ENCODE measurements at regions not wholly inside any gene's neighbourhood (a gene's known extent, or its start where the extent isn't known, plus 50 kb on each side); places are given as distances from the start of the nearest gene placed in this dataset.

GRCh38 chr10:78360284-78360683, 326.6 kb downstream of the RPS24 start:
- H3K9me3 ChIP-seq (ENCODE audit: control extremely low read depth in 1 of 3, control insufficient read depth in 2 of 3, insufficient read depth in 1 of 3, low read length in 2 of 3): no peaks in the 10 kb centered on the region
- H2AFZ ChIP-seq (ENCODE audit: insufficient read depth, low read depth, low read length, poor library complexity, severe bottlenecking): no peak overlapping the region
- H3K4me2 ChIP-seq (replicated peaks; ENCODE audit: low read depth, low read length, poor library complexity, severe bottlenecking): no peak overlapping the region
- Mint-ChIP-seq H3K4me3 (no peak overlapping the region), H3K27me3 (peaks cover 13% of the 10 kb centered on the region), H3K27ac (no peak overlapping the region), H3K9me3 (ENCODE audit: insufficient read depth) (no peaks in the 10 kb centered on the region), H3K4me1 (no peaks in the 10 kb centered on the region)
- no peak for ATAC-seq (ENCODE audit: low read depth)
- intact Hi-C loops (cut with micrococcal nuclease): no loop called here
- H3K27ac ChIP-seq (ENCODE audit: low read length in 2 of 2): no peak overlapping the region
- H3K36me3 ChIP-seq (replicated peaks in 1 of 2; ENCODE audit: control extremely low read depth in 1 of 2, control insufficient read depth in 1 of 2, extremely low read depth in 1 of 2, insufficient read depth in 2 of 2, low read length in 1 of 2): no peaks in the 10 kb centered on the region
- no peak for DNase-seq
- ChIA-PET POLR2A (no interaction called here), CTCF (no interaction called here)
- no peaks in the 10 kb centered on the region for H3K4me1 ChIP-seq (ENCODE audit: control insufficient read depth in 2 of 2, insufficient read depth in 2 of 2, low read length in 2 of 2)
- H3K4me3 ChIP-seq (ENCODE audit: control extremely low read depth in 1 of 5, extremely low read depth in 1 of 5, insufficient read depth in 1 of 5, low read depth in 2 of 5, low read length in 4 of 5): no peak overlapping the region
- no peak for TF ChIP-seq CTCF (IDR thresholded peaks at IDR 0.05)
- TF ChIP-seq EZH2 (IDR thresholded peaks at IDR 0.05; ENCODE audit: borderline replicate concordance, insufficient read depth, low read depth, low read length, poor library complexity, severe bottlenecking): no peak
- 89% methylated on average over 6 of the region's 6 CpGs for WGBS (ENCODE audit: insufficient coverage)
- H4K20me1 ChIP-seq (ENCODE audit: control insufficient read depth, insufficient read depth, low read length, poor library complexity, severe bottlenecking): no peaks in the 10 kb centered on the region
- H3K27me3 ChIP-seq (replicated peaks in 1 of 4; ENCODE audit: control extremely low read depth in 1 of 4, control insufficient read depth in 3 of 4, insufficient read depth in 4 of 4, low read length in 3 of 4): no peaks in the 10 kb centered on the region
- H3K9ac ChIP-seq (ENCODE audit: low read length): no peak overlapping the region
- H3K79me2 ChIP-seq (ENCODE audit: control insufficient read depth, insufficient read depth, low read length): no peaks in the 10 kb centered on the region

GRCh38 chr10:78361031-78361430, 327.4 kb downstream of the RPS24 start:
- Mint-ChIP-seq H3K27ac (no peak overlapping the region), H3K4me3 (no peak overlapping the region), H3K9me3 (ENCODE audit: insufficient read depth) (no peaks in the 10 kb centered on the region), H3K27me3 (peaks cover 13% of the 10 kb centered on the region), H3K4me1 (no peaks in the 10 kb centered on the region)
- DNase-seq: no peak
- WGBS (ENCODE audit: insufficient coverage): 80% methylated on average over 1 of the region's 3 CpGs
- H4K20me1 ChIP-seq (ENCODE audit: control insufficient read depth, insufficient read depth, low read length, poor library complexity, severe bottlenecking): no peaks in the 10 kb centered on the region
- no peak overlapping the region for H3K9ac ChIP-seq (ENCODE audit: low read length)
- no peak for ATAC-seq (ENCODE audit: low read depth)
- no peaks in the 10 kb centered on the region for H3K27me3 ChIP-seq (replicated peaks in 1 of 4; ENCODE audit: control extremely low read depth in 1 of 4, control insufficient read depth in 3 of 4, insufficient read depth in 4 of 4, low read length in 3 of 4)
- POLR2A ChIA-PET: no interaction called here
- H3K27ac ChIP-seq (ENCODE audit: low read length in 2 of 2): no peak overlapping the region
- no peak overlapping the region for H2AFZ ChIP-seq (ENCODE audit: insufficient read depth, low read depth, low read length, poor library complexity, severe bottlenecking)
- no peaks in the 10 kb centered on the region for H3K9me3 ChIP-seq (ENCODE audit: control extremely low read depth in 1 of 3, control insufficient read depth in 2 of 3, insufficient read depth in 1 of 3, low read length in 2 of 3)
- no peaks in the 10 kb centered on the region for H3K36me3 ChIP-seq (replicated peaks in 1 of 2; ENCODE audit: control extremely low read depth in 1 of 2, control insufficient read depth in 1 of 2, extremely low read depth in 1 of 2, insufficient read depth in 2 of 2, low read length in 1 of 2)
- intact Hi-C loops (cut with micrococcal nuclease): no loop called here
- TF ChIP-seq CTCF (IDR thresholded peaks at IDR 0.05) (no peak), EZH2 (IDR thresholded peaks at IDR 0.05; ENCODE audit: borderline replicate concordance, insufficient read depth, low read depth, low read length, poor library complexity, severe bottlenecking) (no peak)
- H3K4me2 ChIP-seq (replicated peaks; ENCODE audit: low read depth, low read length, poor library complexity, severe bottlenecking): no peak overlapping the region
- CTCF ChIA-PET: no interaction called here
- H3K4me1 ChIP-seq (ENCODE audit: control insufficient read depth in 2 of 2, insufficient read depth in 2 of 2, low read length in 2 of 2): no peaks in the 10 kb centered on the region
- H3K4me3 ChIP-seq (ENCODE audit: control extremely low read depth in 1 of 5, extremely low read depth in 1 of 5, insufficient read depth in 1 of 5, low read depth in 2 of 5, low read length in 4 of 5): no peak overlapping the region
- H3K79me2 ChIP-seq (ENCODE audit: control insufficient read depth, insufficient read depth, low read length): no peaks in the 10 kb centered on the region
